CD4-positive, alpha-beta T cell (primary cell): ENCODE measurements at regions not wholly inside any gene's neighbourhood (a gene's known extent, or its start where the extent isn't known, plus 50 kb on each side); places are given as distances from the start of the nearest gene placed in this dataset.
"Not testable (repeated sequence)": the region's sequence is repeated elsewhere in the genome, so short reads cannot be mapped to it uniquely, and the experiment has no call there.

Experiments used
- ATAC-seq: fragments of 200-7000 bp; cut with Tn5 transposase; one replicate; pipeline ENCODE4 v1.10.0; 2022; ENCODE audit warnings: mild to moderate bottlenecking; ENCODE audit not compliant: poor library complexity
- CTCF ChIA-PET: fragments of 350-600 bp; sonication (Branson Sonifier 250); formaldehyde crosslinking; loops from one replicate; lab custom pipeline; 2021; ENCODE audit warnings: antibody characterized with exemption, inconsistent platforms; lab: Charles Lee
- POLR2A ChIA-PET: fragments of 350-600 bp; sonication (Branson Sonifier 250); formaldehyde crosslinking; loops from one replicate; lab custom pipeline; 2021; ENCODE audit warnings: antibody characterized with exemption, inconsistent platforms; lab: Charles Lee
- DNase-seq, 14 experiments: peaks; one replicate each; pipeline ENCODE4 v3.0.0-alpha.2; 2013 to 2020; ENCODE audit warnings: mixed read lengths in 2 of 14
- H3K27ac ChIP-seq, 2 donors: one replicate each; pipeline versions ENCODE4 v1.5.1 to v1.7.0; 2013; ENCODE audit warnings: low read length in 2 of 2, low read depth in 1 of 2, mild to moderate bottlenecking in 1 of 2
- H3K27me3 ChIP-seq, 2 experiments: 1 replicate in 1 of 2; 2 replicates in 1 of 2; pipeline versions ENCODE4 v1.6.1 to v1.7.0; 2013; ENCODE audit warnings: low read length in 2 of 2, control low read depth in 1 of 2, mild to moderate bottlenecking in 1 of 2, moderate library complexity in 1 of 2; ENCODE audit not compliant: insufficient read depth in 2 of 2, control insufficient read depth in 1 of 2
- H3K36me3 ChIP-seq: one replicate; pipeline ENCODE4 v1.6.1; 2013; ENCODE audit warnings: low read length, control low read depth; ENCODE audit not compliant: insufficient read depth
- H3K4me1 ChIP-seq: one replicate; pipeline ENCODE4 v1.6.1; 2013; ENCODE audit warnings: low read length, control low read depth; ENCODE audit not compliant: insufficient read depth
- H3K4me3 ChIP-seq: one replicate; pipeline ENCODE4 v1.5.1; 2013; ENCODE audit warnings: mild to moderate bottlenecking, low read length, moderate library complexity
- H3K9me3 ChIP-seq, 2 experiments: 1 replicate in 1 of 2; 2 replicates in 1 of 2; pipeline versions ENCODE4 v1.6.1 to v1.7.0; 2013; ENCODE audit warnings: low read length in 2 of 2, mild to moderate bottlenecking in 2 of 2, control low read depth in 1 of 2, moderate library complexity in 1 of 2; ENCODE audit not compliant: control insufficient read depth in 1 of 2, insufficient read depth in 1 of 2
- H3K27ac Mint-ChIP-seq: one replicate; pipeline ENCODE4 v1.8.0; 2020; ENCODE audit warnings: mixed read lengths
- H3K27me3 Mint-ChIP-seq: one replicate; pipeline ENCODE4 v1.8.0; 2021; ENCODE audit warnings: mixed read lengths
- H3K36me3 Mint-ChIP-seq: one replicate; pipeline ENCODE4 v1.8.0; 2021; ENCODE audit warnings: low read depth, mixed read lengths
- H3K4me1 Mint-ChIP-seq: one replicate; pipeline ENCODE4 v1.8.0; 2021; ENCODE audit warnings: low read depth, mixed read lengths
- H3K4me3 Mint-ChIP-seq: one replicate; pipeline ENCODE4 v1.8.0; 2020; ENCODE audit warnings: mild to moderate bottlenecking, mixed read lengths
- H3K9me3 Mint-ChIP-seq: one replicate; pipeline ENCODE4 v1.8.0; 2020; ENCODE audit warnings: mixed read lengths
- intact Hi-C, 2 experiments: fragments of 100-400 bp; cut with DNase I in 1 of 2; cut with micrococcal nuclease in 1 of 2; formaldehyde crosslinking; loops; one replicate each; pipeline versions ENCODE4 v1.15.1 to v1.9.0; 2023 to 2025; cut with DNase I, micrococcal nuclease

- H3K27ac ChIP-seq, H3K4me3 Mint-ChIP-seq, DNase-seq, H3K4me1 ChIP-seq, H3K36me3 Mint-ChIP-seq, H3K4me1 Mint-ChIP-seq, POLR2A ChIA-PET, H3K27me3 ChIP-seq, H3K9me3 Mint-ChIP-seq, H3K27ac Mint-ChIP-seq, CTCF ChIA-PET, H3K27me3 Mint-ChIP-seq, intact Hi-C loops, H3K36me3 ChIP-seq, ATAC-seq, H3K9me3 ChIP-seq, H3K4me3 ChIP-seq: not testable (repeated sequence)
These were observed 320.2 kb upstream of the SPATA31A3 start for GRCh38 chr9:67312504-67312903.

DNA sequence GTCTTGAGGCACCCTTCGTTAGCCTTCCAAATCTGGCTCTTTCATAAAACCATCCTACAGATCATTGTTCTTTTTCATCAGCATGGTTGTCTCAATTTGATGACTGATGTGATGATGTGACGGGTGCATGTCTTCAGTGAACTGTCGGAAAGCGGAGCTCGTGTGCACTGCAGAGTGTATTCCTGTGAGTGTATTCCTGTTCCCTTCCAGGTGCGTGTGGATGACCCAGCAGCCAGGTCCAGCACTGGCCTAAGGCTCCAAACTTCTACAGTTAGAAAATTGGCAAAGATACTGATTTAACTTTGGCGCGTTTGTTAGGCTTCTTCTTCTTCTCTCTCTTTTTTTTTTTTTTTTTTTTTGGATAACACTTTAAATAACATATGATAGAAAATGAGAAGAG, 314.8 kb upstream of the SPATA31A3 start:
- H3K4me1 ChIP-seq, H3K4me3 Mint-ChIP-seq, DNase-seq, POLR2A ChIA-PET, H3K36me3 ChIP-seq, H3K4me3 ChIP-seq, CTCF ChIA-PET, H3K36me3 Mint-ChIP-seq, H3K27me3 Mint-ChIP-seq, H3K27ac ChIP-seq, intact Hi-C loops, H3K9me3 Mint-ChIP-seq, H3K9me3 ChIP-seq, H3K27me3 ChIP-seq, H3K27ac Mint-ChIP-seq, ATAC-seq, H3K4me1 Mint-ChIP-seq: not testable (repeated sequence)

DNA sequence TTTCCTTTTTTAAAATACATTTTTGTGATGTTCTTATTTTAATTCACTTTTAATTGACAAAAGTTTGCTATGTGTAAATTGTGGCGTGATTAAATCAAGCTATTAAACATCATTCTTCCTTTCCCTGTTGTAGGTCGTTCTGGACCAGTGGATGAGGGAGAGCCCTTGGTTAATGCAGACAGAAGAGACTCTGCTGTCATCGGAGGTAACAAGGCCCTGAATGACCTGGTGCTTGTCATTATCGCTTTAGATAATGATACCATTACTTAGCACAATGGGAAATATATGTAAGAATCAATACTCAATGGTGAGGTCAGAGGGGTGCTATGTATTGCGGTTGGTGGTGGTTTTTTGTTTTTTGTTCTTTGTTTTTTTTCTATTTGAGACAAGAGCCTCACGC, 296.4 kb upstream of the SPATA31A3 start:
- H3K36me3 ChIP-seq, ATAC-seq, H3K4me1 Mint-ChIP-seq, DNase-seq, CTCF ChIA-PET, H3K27ac ChIP-seq, POLR2A ChIA-PET, intact Hi-C loops, H3K4me3 Mint-ChIP-seq, H3K27me3 ChIP-seq, H3K9me3 Mint-ChIP-seq, H3K4me3 ChIP-seq, H3K27me3 Mint-ChIP-seq, H3K9me3 ChIP-seq, H3K4me1 ChIP-seq, H3K36me3 Mint-ChIP-seq, H3K27ac Mint-ChIP-seq: not testable (repeated sequence)

DNA sequence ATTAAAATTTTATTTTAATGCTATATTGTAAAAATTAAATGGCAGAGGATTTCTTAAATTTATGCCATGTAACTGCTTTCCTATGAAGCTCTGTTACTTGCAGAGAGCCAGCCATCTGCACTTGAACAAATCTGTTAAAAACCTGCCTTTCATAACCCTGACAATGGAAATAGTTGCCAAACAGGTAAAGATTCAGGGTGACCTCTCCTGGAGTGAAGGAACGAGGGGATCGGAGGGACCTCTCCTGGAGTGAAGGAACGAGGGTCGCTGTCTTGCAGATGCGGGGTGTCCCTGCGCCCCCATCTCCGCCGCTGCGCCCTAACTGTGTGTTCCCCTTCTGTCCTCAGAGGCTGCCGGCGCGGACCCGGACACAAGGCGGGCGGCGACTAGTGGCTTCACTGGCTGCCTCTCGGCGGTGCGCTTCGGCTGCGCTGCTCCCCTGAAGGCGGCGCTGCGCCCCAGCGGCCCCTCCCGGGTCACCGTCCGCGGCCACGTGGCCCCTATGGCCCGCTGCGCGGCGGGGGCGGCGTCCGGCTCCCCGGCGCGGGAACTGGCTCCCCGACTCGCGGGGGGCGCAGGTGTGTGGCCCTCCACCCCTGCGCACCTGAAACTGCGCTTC, 295.9 kb upstream of the SPATA31A3 start:
- H3K27ac ChIP-seq, H3K9me3 ChIP-seq, H3K4me3 ChIP-seq, H3K9me3 Mint-ChIP-seq, intact Hi-C loops, H3K4me1 Mint-ChIP-seq, CTCF ChIA-PET, POLR2A ChIA-PET, H3K36me3 ChIP-seq, H3K4me1 ChIP-seq, H3K27me3 ChIP-seq, H3K27ac Mint-ChIP-seq, H3K27me3 Mint-ChIP-seq, H3K4me3 Mint-ChIP-seq, ATAC-seq, DNase-seq, H3K36me3 Mint-ChIP-seq: not testable (repeated sequence)

DNA sequence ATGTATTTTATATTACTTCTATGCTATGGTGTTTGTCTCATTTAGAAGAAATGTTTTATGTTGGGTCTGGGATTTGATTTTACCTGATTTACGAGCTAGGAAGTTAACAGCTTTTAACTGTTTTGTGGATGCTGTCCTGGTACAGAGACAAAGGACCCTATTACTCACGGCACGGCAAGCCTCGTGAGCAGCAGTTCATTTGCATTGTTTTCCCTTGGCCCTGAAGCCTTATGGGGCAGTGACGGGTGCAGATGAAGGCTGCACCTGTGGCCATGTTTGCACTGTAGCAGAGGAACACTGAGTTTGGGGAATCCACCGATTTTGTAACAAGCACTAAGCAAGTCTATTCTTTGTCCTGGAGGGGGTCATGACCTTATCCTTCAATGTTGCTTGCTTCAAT, 291.9 kb upstream of the SPATA31A3 start:
- DNase-seq, intact Hi-C loops, H3K36me3 Mint-ChIP-seq: not testable (repeated sequence)

DNA sequence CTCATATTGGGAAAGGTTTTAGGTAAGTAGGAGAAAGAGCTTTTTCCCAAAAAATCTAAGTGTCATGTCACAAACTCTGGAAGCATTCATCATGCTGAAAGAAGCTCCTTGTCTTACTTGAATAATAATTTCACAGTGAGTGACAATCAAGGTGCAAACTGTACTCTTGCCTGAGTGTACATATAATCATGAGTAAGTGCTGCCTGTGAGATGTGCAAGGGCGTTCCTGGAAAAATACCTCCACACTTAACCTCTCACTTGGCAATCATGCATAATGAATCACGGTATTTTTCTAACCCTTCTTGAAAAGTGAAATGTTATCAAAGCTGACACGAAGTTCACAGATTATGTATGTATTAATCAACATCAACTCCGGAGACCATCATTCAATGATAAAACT, 289.2 kb upstream of the SPATA31A3 start:
- H3K27ac ChIP-seq, H3K9me3 Mint-ChIP-seq, H3K4me1 ChIP-seq, H3K4me3 ChIP-seq, CTCF ChIA-PET, DNase-seq, H3K4me1 Mint-ChIP-seq, H3K27me3 ChIP-seq, H3K36me3 ChIP-seq, POLR2A ChIA-PET, H3K27ac Mint-ChIP-seq, intact Hi-C loops, H3K4me3 Mint-ChIP-seq, H3K9me3 ChIP-seq, ATAC-seq, H3K27me3 Mint-ChIP-seq, H3K36me3 Mint-ChIP-seq: not testable (repeated sequence)

More for the DNA sequence above, 291.9 kb upstream of the SPATA31A3 start:
- H3K4me1 Mint-ChIP-seq, H3K9me3 ChIP-seq, H3K27ac Mint-ChIP-seq, H3K4me1 ChIP-seq, CTCF ChIA-PET, ATAC-seq, POLR2A ChIA-PET, H3K27ac ChIP-seq, H3K4me3 Mint-ChIP-seq, H3K27me3 ChIP-seq, H3K36me3 ChIP-seq, H3K27me3 Mint-ChIP-seq, H3K4me3 ChIP-seq, H3K9me3 Mint-ChIP-seq: not testable (repeated sequence)

DNA sequence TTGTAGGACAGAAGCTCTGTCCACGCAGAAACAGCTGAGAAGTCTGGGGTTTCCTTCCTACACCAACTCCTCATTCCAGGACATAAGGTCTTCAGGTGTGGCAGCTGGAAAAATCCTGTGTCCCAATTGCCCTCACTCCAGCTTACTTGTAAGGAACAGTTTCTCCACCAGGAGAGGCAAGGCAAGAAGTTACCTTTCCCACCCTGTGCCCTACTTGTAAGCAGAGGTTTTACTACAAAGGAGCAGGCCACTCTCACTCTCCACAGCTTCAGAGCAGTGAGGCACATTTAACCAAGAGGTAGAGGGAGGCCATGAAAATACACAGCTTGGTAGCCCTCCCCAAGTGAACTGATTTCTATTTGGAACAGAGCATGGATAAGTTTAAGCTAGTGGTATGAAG, 277.3 kb upstream of the SPATA31A3 start:
- H3K9me3 ChIP-seq, H3K9me3 Mint-ChIP-seq, ATAC-seq, H3K27ac Mint-ChIP-seq, H3K4me3 Mint-ChIP-seq, H3K36me3 ChIP-seq, DNase-seq, H3K27ac ChIP-seq, H3K36me3 Mint-ChIP-seq, CTCF ChIA-PET, POLR2A ChIA-PET, H3K27me3 ChIP-seq, H3K4me3 ChIP-seq, H3K4me1 ChIP-seq, H3K27me3 Mint-ChIP-seq, H3K4me1 Mint-ChIP-seq, intact Hi-C loops: not testable (repeated sequence)
